ENCODE measurements at regions not wholly inside any gene's neighbourhood (a gene's known extent, or its start where the extent isn't known, plus 50 kb on each side); places are given as distances from the start of the nearest gene placed in this dataset.
"Not testable (repeated sequence)": the region's sequence is repeated elsewhere in the genome, so short reads cannot be mapped to it uniquely, and the experiment has no call there.

- no peak for DNase-seq (ENCODE audit: low spot score)
Observed at GRCh38 chr13:50267917-50268316, 252.7 kb downstream of the KCNRG start.

- no peak for DNase-seq (ENCODE audit: low spot score)
Observed at GRCh38 chr13:50268500-50268899, 253.3 kb downstream of the KCNRG start.

- DNase-seq (ENCODE audit: low spot score): no peak
Observed at GRCh38 chr13:50274181-50274580, 258.9 kb downstream of the KCNRG start.

GRCh38 chr13:50275392-50276063 is 260.3 kb downstream of the KCNRG start:
- DNase-seq (ENCODE audit: low spot score): no peak

GRCh38 chr13:50276550-50276949 is 261.3 kb downstream of the KCNRG start:
- no peak for DNase-seq (ENCODE audit: low spot score)

GRCh38 chr13:50277127-50277526 is 261.9 kb downstream of the KCNRG start:
- DNase-seq (ENCODE audit: low spot score): no peak

- DNase-seq (ENCODE audit: low spot score): no peak
Observed at GRCh38 chr13:50277906-50278305, 262.7 kb downstream of the KCNRG start.

- DNase-seq (ENCODE audit: low spot score): no peak
Observed at GRCh38 chr13:50280441-50280937, 265.2 kb downstream of the KCNRG start.

GRCh38 chr13:50282016-50282415 is 266.8 kb downstream of the KCNRG start:
- DNase-seq (ENCODE audit: low spot score): no peak

GRCh38 chr13:50283017-50283416 is 267.8 kb downstream of the KCNRG start:
- DNase-seq (ENCODE audit: low spot score): no peak

GRCh38 chr13:50284540-50284939 is 269.3 kb downstream of the KCNRG start:
- no peak for DNase-seq (ENCODE audit: low spot score)

- DNase-seq (ENCODE audit: low spot score): no peak
Observed at GRCh38 chr13:50285283-50285682, 270.0 kb downstream of the KCNRG start.

- DNase-seq (ENCODE audit: low spot score): no peak
Observed at GRCh38 chr13:50286324-50286723, 271.1 kb downstream of the KCNRG start.

- DNase-seq (ENCODE audit: low spot score): no peak
Observed at GRCh38 chr13:50290186-50290585, 274.9 kb downstream of the KCNRG start.

- no peak for DNase-seq (ENCODE audit: low spot score)
Observed at GRCh38 chr13:50291611-50292010, 276.4 kb downstream of the KCNRG start.

GRCh38 chr13:50292081-50292480 is 276.8 kb downstream of the KCNRG start:
- no peak for DNase-seq (ENCODE audit: low spot score)

- not testable (repeated sequence) for DNase-seq (ENCODE audit: low spot score)
Observed at GRCh38 chr13:50294425-50294824, 279.2 kb downstream of the KCNRG start.

GRCh38 chr13:50299546-50300249 is 284.5 kb downstream of the KCNRG start:
- DNase-seq (ENCODE audit: low spot score): no peak

GRCh38 chr13:50303963-50304721 is 288.9 kb downstream of the KCNRG start:
- no peak for DNase-seq (ENCODE audit: low spot score)

GRCh38 chr13:50306156-50306555 is 290.9 kb downstream of the KCNRG start:
- peak; percentile 62 for DNase-seq (ENCODE audit: low spot score)

GRCh38 chr13:50309318-50309717 is 294.1 kb downstream of the KCNRG start:
- DNase-seq (ENCODE audit: low spot score): peak; percentile 94

- DNase-seq (ENCODE audit: low spot score): peak; percentile 48
Observed at GRCh38 chr13:50309882-50310594, 294.8 kb downstream of the KCNRG start.

Measured in umbilical cord (tissue), 1 donor.